Uterus (tissue), 2 donors: ENCODE measurements at regions not wholly inside any gene's neighbourhood (a gene's known extent, or its start where the extent isn't known, plus 50 kb on each side); places are given as distances from the start of the nearest gene placed in this dataset.

Source experiments
- POLR2A ChIP-seq, 2 donors: fragments of 450-650 bp; IDR thresholded peaks; one replicate each; pipeline ENCODE4 v1.6.1; 2016; ENCODE audit warnings: antibody characterized with exemption in 2 of 2, mild to moderate bottlenecking in 1 of 2, moderate library complexity in 1 of 2
- TF ChIP-seq, protein P1 (sequence below), 4 experiments: fragments of 200-600 bp in 2 of 4; fragments of 450-650 bp in 2 of 4; sonication (generic) in 2 of 4; IDR thresholded peaks; one replicate each; pipeline ENCODE4 v1.5.1; 2016 to 2019; ENCODE audit warnings: antibody characterized with exemption in 4 of 4, mild to moderate bottlenecking in 2 of 4, moderate library complexity in 1 of 4

DNA sequence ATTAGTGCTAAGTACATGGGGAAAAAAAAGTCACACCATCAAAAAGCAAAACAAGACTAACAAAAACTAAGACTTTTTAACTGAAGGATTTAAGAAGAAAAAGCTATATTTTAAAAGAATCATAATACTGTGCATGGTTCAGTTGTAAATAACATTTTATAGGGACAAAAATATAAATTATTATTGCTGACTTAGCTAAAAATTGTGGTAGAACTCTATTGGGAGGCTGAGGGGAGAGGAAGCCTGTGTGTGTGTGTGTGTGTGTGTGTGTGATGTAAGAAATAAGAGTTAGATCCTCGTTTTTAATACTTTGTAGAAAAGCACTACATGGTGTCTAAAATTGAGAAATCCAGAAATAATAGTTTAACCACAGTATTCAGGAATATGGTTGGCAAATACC is 1950.9 kb upstream of the TENM3 start:
- TF ChIP-seq, protein P1, sequence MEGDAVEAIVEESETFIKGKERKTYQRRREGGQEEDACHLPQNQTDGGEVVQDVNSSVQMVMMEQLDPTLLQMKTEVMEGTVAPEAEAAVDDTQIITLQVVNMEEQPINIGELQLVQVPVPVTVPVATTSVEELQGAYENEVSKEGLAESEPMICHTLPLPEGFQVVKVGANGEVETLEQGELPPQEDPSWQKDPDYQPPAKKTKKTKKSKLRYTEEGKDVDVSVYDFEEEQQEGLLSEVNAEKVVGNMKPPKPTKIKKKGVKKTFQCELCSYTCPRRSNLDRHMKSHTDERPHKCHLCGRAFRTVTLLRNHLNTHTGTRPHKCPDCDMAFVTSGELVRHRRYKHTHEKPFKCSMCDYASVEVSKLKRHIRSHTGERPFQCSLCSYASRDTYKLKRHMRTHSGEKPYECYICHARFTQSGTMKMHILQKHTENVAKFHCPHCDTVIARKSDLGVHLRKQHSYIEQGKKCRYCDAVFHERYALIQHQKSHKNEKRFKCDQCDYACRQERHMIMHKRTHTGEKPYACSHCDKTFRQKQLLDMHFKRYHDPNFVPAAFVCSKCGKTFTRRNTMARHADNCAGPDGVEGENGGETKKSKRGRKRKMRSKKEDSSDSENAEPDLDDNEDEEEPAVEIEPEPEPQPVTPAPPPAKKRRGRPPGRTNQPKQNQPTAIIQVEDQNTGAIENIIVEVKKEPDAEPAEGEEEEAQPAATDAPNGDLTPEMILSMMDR (IDR thresholded peaks at IDR 0.05) = no peak
- TF ChIP-seq POLR2A (IDR thresholded peaks at IDR 0.05) = no peak
